IPS-18c (cell line): ENCODE measurements at regions not wholly inside any gene's neighbourhood (a gene's known extent, or its start where the extent isn't known, plus 50 kb on each side); places are given as distances from the start of the nearest gene placed in this dataset.

Source experiments
- H3K4me3 ChIP-seq: 2 replicates; pipeline ENCODE4 v1.7.0; 2013; ENCODE audit warnings: low read depth, mild to moderate bottlenecking, low read length, moderate library complexity; ENCODE audit not compliant: insufficient read depth
- H3K9me3 ChIP-seq: one replicate; pipeline ENCODE4 v1.6.1; 2013; ENCODE audit warnings: mild to moderate bottlenecking, low read length, moderate library complexity; ENCODE audit not compliant: control insufficient read depth, insufficient read depth

DNA sequence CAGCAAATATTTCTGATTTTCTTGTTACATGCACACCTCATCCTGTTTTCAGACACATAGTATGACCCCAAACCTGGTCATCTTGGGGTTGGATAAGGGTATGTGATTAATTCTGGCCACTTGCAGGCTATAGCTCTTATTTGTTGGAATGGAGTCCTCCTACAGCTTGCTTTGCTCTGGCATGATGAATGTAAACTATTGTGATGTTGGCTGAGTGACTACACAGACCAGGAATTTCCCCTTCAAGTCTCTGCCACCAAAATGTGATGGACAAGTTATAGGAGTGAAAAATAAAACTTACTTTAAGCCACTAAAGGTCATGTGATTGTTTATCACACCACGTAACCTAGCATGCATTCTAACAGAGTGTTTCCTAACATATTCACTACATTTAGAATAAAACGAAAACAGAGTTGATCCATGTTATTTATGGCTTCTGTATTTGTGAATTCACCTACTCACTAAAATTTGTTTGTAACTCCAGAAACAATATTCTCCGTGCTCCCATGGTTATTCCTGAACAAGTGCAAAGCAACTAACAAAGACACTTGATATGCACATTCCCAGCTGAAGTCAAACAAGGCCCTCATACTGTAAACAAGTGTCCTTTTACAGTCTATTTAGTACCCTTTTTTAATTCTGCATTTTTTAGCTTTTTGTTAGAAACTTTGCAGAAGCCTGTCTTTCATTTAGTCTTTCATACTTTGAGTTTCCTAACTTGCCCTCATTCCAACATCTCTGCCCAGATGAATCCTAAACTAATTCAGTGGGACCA is 599.2 kb upstream of the PCDH15 start:
- H3K9me3 ChIP-seq = no peaks in the 10 kb centered on the region
- H3K4me3 ChIP-seq = no peak overlapping the region

DNA sequence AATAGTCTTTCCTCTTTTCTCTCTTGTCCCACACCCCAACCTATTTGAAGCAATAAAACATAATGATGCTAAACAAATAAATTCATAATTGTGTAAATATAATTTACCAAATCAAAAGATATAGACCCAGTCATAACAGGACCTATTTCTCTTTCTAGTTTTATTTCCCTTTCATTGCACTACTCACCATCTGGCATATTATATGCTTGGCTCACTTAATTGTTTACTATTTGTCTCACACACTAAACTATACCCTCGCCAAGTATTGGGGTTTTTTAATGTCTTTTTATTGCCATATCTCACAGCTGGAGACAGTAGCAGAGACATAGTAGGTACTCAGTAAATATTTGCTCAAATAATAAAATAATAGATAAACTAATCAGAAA is 597.5 kb upstream of the PCDH15 start:
- H3K9me3 ChIP-seq = no peaks in the 10 kb centered on the region

DNA sequence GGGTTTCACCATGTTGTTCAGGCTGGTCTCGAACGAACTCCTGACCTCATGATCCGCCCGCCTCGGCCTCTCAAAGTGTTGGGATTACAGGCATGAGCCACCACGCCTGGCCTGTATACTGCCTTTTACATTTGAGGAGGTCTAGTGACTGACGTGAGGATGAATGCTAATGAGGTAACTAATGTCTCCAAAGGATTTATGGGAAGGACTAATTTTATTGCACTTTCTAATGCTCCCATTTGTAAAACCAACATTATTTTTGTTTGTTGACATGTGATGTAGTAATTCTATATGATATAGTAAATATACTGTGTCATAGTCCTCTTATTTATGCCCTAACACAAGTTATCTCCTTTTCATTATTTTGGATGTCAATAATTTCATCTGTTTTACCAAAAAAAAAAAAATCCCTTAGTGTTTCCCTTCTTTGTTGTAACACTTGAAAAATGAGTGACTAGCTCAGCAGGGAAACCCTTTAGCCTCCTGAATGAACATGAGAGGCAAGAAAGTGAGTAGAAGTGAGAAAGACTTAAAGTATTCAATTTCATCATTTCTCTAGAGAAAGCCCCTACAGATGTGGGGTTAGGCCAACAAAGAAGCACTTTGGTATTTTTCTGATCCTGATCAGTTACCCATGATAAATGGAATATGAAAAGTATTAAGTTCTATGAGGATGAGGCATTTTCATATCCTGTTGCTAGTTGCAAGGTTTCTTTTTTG is 596.9 kb upstream of the PCDH15 start:
- H3K9me3 ChIP-seq = no peaks in the 10 kb centered on the region
- H3K4me3 ChIP-seq = no peak overlapping the region

More for the DNA sequence above, 597.5 kb upstream of the PCDH15 start:
- no peak overlapping the region for H3K4me3 ChIP-seq

DNA sequence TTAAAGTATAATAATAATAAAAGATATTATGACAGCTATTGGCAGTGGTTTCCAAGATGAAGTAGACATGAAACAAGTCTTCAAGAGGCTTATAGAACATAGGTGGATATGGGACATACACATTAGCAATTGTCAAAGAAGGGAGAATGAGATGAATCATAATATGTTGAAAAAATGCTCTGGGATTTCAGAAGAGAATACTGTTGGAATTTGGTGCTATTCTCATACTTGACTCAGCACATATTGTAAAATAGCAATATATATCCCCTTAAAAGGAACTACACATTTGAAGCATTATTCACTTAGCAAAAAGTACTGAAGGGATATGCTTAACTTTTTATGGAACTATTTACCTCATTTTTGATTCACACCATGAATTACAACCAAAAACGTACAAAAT is 577.2 kb upstream of the PCDH15 start:
- H3K9me3 ChIP-seq = no peaks in the 10 kb centered on the region
- H3K4me3 ChIP-seq = no peak overlapping the region

DNA sequence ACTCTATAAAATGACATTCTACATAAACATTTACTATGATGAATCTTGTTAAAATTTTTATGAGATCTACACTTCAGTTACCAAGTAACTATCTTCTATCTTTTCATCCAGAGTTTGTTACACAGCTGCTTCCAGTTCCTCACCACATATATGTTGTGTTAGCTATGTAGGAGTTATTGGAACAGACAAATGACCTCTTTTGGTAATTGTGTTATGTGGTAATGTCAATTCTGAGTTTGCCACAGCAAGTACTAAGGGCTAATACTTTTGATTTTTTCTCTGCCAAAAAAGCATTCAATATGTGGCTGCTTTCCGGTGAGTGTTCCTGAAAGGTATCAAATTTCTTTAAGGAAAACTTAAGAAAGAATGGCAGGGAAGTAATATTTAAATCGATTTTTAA is 573.9 kb upstream of the PCDH15 start:
- no peak overlapping the region for H3K4me3 ChIP-seq
- H3K9me3 ChIP-seq = no peaks in the 10 kb centered on the region

DNA sequence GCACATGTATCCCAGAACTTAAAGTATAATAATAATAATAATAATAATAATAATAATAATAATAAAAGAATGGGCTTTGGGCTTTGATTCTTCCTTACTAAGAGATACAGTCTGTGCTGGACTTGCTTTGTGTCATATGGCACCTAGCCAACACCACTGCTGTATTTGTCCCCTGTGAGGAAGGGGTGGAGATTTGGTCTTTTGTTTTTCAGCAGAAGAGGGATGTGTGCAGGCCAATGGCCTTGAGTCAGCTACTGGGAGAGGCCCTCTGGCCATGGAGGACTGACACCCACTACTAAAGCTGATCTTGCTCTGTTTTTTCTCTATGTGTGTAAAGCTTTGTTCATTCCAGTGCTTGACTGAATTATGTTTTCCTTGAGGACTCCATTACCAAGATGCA is 573.0 kb upstream of the PCDH15 start:
- H3K9me3 ChIP-seq = no peaks in the 10 kb centered on the region
- no peak overlapping the region for H3K4me3 ChIP-seq

DNA sequence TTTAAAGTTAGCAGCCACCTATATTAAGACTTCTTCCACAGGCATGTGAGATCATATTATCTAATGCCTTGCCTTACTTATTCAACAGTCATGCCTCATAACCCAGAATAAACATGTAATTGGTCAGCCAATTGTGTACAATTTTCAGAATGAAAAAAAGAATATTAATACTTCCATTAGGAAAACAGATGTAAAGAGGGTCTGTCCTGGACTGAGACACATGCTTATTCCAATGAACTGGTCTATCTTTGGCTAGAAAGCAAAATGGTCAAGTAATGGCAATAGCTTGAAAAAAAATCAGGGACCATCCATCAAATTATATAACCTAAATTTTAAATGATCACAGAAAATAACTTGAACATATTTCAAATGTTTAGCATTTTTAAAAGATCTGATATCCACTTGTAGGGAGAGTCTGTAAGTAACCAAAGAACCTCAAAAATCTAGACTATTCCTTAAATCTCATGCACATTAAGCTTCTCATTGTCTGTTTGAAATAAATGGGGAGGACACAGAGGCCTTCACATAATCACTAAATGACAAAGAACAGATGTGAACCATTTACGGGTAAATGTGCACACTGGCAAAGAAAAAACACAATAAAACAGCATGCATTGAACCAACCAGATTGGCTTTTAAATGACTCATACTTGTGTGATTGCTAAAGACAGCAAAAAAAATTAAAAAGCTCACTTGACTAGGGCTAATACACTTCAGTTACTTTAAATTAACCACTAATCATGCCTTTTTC is 568.8 kb upstream of the PCDH15 start:
- H3K9me3 ChIP-seq = no peaks in the 10 kb centered on the region

DNA sequence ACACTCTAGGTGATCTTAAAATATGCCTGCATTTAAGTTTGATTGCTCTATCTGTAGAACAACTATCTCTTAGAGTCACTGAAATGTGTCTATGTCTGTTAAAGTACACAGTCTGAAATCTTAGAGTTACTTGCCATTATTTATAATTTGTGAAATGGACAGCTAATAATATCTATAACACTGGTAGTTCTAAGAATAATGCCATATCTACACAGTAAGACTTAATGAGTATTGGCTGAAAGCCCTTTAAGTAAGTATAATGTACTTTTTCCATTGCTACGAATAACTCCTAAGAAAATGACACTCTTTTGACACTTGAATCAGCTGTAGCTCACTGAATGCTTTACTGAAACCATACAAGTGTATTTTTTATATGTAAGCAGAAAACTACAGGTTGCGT is 567.4 kb upstream of the PCDH15 start:
- Histone ChIP-seq H3K4me3 (no peak overlapping the region), H3K9me3 (no peaks in the 10 kb centered on the region)

More for the DNA sequence above, 568.8 kb upstream of the PCDH15 start:
- H3K4me3 ChIP-seq = no peak overlapping the region

DNA sequence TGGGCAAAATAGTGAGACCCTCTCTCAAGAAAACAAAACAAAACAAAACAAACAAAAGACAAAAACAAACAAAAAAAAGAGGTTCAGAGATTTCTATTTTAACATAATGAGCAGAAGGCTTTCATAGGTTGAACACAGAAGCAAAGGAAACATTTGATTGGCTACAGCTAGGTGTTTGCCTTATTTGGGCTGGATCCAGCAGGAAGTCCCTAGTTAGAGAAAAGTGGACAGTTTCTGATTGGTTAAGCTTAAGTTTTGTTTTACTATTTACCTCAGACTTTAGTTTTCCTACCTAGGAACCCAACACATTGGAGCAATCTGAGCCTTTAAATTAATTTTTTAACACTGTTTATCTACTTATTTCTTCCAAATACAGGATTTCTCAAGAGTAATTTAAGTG is 566.5 kb upstream of the PCDH15 start:
- H3K9me3 ChIP-seq = no peaks in the 10 kb centered on the region
- no peak overlapping the region for H3K4me3 ChIP-seq

DNA sequence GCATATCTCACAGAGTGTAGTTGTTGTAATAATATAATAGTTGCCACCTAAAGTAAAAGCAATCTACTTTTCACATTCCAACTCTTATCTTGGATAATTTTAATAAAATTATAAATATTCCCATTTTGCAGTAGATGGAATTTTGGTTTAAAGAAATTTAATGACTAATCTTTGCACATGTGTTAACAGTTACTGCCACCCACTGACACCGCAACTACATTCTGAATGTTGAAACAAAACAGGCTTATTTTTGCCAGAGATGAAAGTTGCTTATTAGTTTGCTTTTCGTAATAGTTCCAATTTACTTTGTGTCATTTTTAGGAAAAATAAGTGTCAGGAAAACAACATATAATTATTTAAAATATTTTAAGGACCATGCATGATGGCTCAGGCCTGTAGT is 557.5 kb upstream of the PCDH15 start:
- Histone ChIP-seq H3K9me3 (no peaks in the 10 kb centered on the region), H3K4me3 (no peak overlapping the region)

DNA sequence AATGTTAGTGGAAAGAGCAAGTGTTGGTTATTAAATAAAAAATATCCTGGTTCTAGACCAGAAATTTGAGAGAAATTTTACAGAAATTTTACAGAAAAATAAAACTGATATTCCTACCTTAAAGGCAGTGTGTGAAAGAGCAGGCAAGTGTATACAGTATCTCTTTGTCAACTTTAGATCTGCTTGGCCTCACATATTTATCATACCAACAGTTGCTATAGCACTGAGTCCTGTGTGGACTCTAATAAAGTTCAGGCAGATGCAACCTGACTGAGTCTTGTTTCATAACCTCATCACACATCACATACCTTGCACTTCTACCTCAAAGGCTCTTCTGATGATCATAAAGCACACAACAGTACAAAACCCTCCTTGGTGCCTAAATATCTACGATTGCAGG is 552.4 kb upstream of the PCDH15 start:
- Histone ChIP-seq H3K4me3 (no peak overlapping the region), H3K9me3 (no peaks in the 10 kb centered on the region)

DNA sequence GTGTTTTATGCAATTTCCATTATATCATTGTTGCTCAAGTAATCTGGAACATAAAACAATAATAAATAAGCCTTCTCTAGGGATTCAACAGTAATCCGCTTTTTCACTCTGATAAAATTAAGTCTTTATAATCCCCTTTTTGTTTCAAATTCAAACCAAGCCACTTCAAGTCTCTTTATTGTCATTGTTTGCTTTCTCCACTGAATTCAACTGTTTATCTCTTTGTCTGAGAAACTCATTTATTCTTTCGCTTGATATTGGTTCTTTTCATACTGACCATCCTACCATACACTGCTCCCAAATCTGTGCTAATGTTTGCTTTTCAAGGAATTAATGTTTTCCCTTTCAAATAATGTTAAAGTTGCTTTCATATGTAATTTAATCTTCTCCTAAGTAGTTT is 550.4 kb upstream of the PCDH15 start:
- Histone ChIP-seq H3K4me3 (no peak overlapping the region), H3K9me3 (no peaks in the 10 kb centered on the region)

DNA sequence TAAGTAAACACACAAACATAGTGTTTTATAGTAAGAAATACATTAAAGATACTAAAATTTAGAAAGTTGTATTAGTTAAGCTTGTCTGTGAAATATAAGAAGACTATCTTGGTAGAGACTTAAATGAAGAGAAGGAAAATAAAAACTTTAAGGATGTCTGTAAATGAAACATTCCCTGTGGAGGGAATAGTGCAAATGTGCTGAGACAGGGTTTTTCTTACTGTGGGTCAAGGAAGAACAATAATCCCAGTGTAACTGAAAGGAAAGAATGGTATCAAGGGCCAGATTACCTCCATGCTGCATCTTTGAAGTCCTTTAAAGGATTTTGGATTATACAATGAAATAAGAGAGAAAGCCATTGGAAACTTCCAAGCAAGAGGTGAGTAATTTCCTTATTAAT is 547.5 kb upstream of the PCDH15 start:
- no peaks in the 10 kb centered on the region for H3K9me3 ChIP-seq
- H3K4me3 ChIP-seq = no peak overlapping the region

DNA sequence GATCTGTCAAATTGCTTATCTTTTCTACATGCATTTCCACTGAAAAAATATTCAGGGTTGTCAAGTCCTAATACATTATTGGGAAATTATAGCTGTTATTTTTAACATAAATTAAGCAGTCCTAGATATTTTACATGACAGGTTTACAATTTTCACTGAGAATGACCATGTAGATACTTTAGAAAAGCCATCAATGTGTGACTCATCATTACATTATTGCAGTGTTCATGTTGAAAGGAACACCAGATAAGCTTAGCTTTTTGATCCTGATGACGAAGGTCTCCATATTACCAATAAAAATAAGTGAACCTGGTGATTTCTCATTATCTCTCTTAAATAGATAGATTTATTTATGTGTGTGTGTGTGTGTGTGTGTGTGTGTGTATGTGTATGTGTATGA is 529.5 kb upstream of the PCDH15 start:
- H3K9me3 ChIP-seq = no peaks in the 10 kb centered on the region
- H3K4me3 ChIP-seq = no peak overlapping the region

DNA sequence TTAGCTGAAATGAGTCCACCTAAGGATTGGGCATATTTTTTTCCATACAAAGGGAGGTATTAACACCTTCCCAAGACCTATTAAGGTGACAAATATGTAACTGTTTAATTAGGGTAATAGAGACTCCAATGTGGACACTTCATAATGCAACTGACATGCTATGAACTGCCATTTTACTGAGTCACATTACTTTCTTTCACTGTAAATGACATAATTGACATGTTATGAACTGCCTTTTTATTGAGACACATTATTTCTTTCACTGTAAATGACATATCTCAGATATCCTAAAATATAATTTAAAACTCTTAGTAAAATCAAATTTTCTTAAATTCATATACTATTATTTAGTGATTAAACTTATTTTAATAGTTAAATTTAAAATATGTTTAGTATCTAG is 528.8 kb upstream of the PCDH15 start:
- Histone ChIP-seq H3K4me3 (no peak overlapping the region), H3K9me3 (no peaks in the 10 kb centered on the region)

DNA sequence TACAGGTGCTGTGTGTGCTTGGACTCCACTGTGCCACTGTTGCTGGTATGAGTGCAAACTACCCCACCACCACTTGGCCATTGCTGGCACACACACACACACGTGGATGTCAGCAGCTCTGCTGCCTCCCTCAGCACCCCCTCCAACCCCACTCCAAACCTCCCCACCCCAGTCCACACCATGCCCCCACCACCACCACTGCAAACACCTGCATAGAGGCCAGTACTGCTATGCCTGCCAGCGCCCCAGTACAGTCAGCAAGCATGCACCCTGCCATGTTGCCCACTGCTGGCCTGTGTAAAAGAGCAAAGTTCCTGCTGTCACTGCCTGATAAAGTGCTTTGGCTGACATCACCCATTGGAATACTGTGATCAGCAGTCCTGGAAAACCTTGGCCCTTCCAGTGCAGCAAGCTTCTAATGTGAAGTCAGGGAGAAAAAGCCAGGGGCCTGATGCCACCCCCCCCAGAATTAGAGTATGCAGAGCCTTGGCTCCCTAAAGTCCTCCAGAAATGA is 519.2 kb upstream of the PCDH15 start:
- no peaks in the 10 kb centered on the region for H3K9me3 ChIP-seq
- H3K4me3 ChIP-seq = no peak overlapping the region

DNA sequence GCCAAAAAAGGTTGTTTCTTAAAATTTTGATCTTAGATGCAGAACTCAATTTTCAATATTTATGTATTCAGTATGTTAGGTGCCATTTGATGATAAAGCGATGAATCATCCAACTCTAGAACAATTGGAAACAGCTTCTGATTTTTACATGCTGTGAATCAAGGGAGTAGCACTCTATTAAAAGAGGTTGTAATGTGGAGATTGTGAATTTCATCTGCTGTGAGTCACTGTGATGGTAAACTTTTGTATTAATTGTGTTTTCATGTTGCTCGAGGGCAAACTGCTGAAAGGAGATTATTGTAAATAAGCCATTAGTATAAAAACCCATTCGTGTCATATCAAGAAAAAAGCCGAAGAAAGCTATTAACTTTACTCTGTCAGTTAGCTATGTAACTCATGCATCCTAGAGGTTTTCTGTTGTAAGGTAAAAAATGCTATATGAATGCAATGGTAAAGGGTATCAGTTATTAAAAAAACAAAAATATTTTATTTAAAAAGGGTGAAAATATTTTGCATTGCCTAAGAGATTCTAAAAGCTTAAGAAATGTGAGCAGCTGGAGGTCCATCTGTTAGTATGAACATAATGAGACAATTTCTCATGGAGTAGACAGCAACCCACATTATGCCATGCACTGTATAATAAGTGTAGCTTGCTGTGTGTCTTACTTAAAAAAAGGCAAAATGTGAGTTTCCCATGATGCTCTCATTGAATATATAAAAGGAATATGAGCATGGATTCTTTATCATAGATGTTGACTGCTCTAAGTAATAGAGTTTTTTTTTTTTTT is 511.0 kb upstream of the PCDH15 start:
- H3K9me3 ChIP-seq = no peaks in the 10 kb centered on the region
- no peak overlapping the region for H3K4me3 ChIP-seq
